Smooth muscle cell (in vitro differentiated cells): ENCODE measurements at regions not wholly inside any gene's neighbourhood (a gene's known extent, or its start where the extent isn't known, plus 50 kb on each side); places are given as distances from the start of the nearest gene placed in this dataset.

Experiments
- DNase-seq: peaks from one replicate; lab custom pipeline; 2025; ENCODE audit not compliant: unreplicated experiment; lab: John Stamatoyannopoulos, UW
- H2AFZ ChIP-seq: fragments of 200-600 bp; sonication (generic); 2 replicates; pipeline ENCODE4 v1.6.0; 2016; ENCODE audit warnings: antibody characterized with exemption, low read depth, mild to moderate bottlenecking
- H3F3A ChIP-seq: fragments of 200-600 bp; sonication (generic); 2 replicates; pipeline ENCODE4 v1.6.0; 2017; ENCODE audit warnings: antibody characterized with exemption, low read depth
- H3K27ac ChIP-seq: fragments of 200-600 bp; sonication (generic); 2 replicates; pipeline ENCODE4 v1.5.1; 2016; ENCODE audit warnings: low read depth, mild to moderate bottlenecking
- H3K27me3 ChIP-seq: fragments of 200-600 bp; sonication (generic); 2 replicates; pipeline ENCODE4 v1.6.1; 2016; ENCODE audit warnings: low read depth, mild to moderate bottlenecking
- H3K36me3 ChIP-seq: fragments of 200-600 bp; sonication (generic); 2 replicates; pipeline ENCODE4 v1.5.1; 2016; ENCODE audit warnings: low read depth
- H3K4me1 ChIP-seq: fragments of 200-600 bp; sonication (generic); 2 replicates; pipeline ENCODE4 v1.5.1; 2016; ENCODE audit warnings: low read depth
- H3K4me2 ChIP-seq: fragments of 200-600 bp; sonication (generic); 2 replicates; pipeline ENCODE4 v1.6.0; 2016; ENCODE audit warnings: mild to moderate bottlenecking
- H3K4me3 ChIP-seq: fragments of 200-600 bp; sonication (generic); 2 replicates; pipeline ENCODE4 v1.5.1; 2016; ENCODE audit warnings: mild to moderate bottlenecking
- H3K79me2 ChIP-seq: fragments of 200-600 bp; sonication (generic); 2 replicates; pipeline ENCODE4 v1.6.0; 2016; ENCODE audit warnings: low read depth, mild to moderate bottlenecking
- H3K9ac ChIP-seq: fragments of 200-600 bp; sonication (generic); 2 replicates; pipeline ENCODE4 v1.6.0; 2016; ENCODE audit warnings: low read depth
- H3K9me3 ChIP-seq: fragments of 200-600 bp; sonication (generic); replicated peaks from 2 replicates; pipeline ENCODE4 v1.5.1; 2016; ENCODE audit warnings: low read depth
- H4K20me1 ChIP-seq: fragments of 200-600 bp; sonication (generic); 2 replicates; pipeline ENCODE4 v1.6.0; 2016; ENCODE audit warnings: low read depth
- CTCF ChIP-seq: fragments of 200-600 bp; sonication (generic); IDR thresholded peaks from 2 replicates; pipeline ENCODE4 v1.5.1; 2017; ENCODE audit warnings: borderline replicate concordance, mild to moderate bottlenecking, antibody characterized with exemption; ENCODE audit not compliant: insufficient read depth, poor library complexity, severe bottlenecking
- WGBS: methylation state at CpG from one replicate; pipeline ENCODE4 v1.1.7; 2016; ENCODE audit warnings: low lambda C conversion rate; 5-methylcytosine and 5-hydroxymethylcytosine counted together

GRCh38 chr1:229116114-229116513 lies 154.8 kb upstream of the RAB4A start:
- 93% methylated on average over 16 of the region's 16 CpGs for WGBS

GRCh38 chr1:229117664-229118300 lies 153.1 kb upstream of the RAB4A start:
- DNase-seq: no peak
- no peak for TF ChIP-seq CTCF
- peaks cover 8% of the 10 kb centered on the region for H3F3A ChIP-seq
- no peak overlapping the region for H2AFZ ChIP-seq
- no peak overlapping the region for H3K4me3 ChIP-seq
- H3K36me3 ChIP-seq: no peaks in the 10 kb centered on the region
- H3K79me2 ChIP-seq: no peaks in the 10 kb centered on the region
- no peaks in the 10 kb centered on the region for H3K9me3 ChIP-seq
- no peak overlapping the region for H3K27ac ChIP-seq
- H3K4me2 ChIP-seq: no peak overlapping the region
- no peaks in the 10 kb centered on the region for H3K27me3 ChIP-seq
- WGBS: 73% methylated on average over 12 of the region's 14 CpGs
- H3K9ac ChIP-seq: no peak overlapping the region
- no peaks in the 10 kb centered on the region for H4K20me1 ChIP-seq
- peaks cover 20% of the 10 kb centered on the region for H3K4me1 ChIP-seq

More at GRCh38 chr1:229116114-229116513, 154.8 kb upstream of the RAB4A start:
- H3K36me3 ChIP-seq: no peaks in the 10 kb centered on the region
- no peak for TF ChIP-seq CTCF
- DNase-seq: no peak
- H3K79me2 ChIP-seq: no peaks in the 10 kb centered on the region
- no peak overlapping the region for H3K4me2 ChIP-seq
- no peak overlapping the region for H2AFZ ChIP-seq
- no peak overlapping the region for H3K27ac ChIP-seq
- no peak overlapping the region for H3K9ac ChIP-seq
- H3K4me1 ChIP-seq: peaks cover 20% of the 10 kb centered on the region
- H3K4me3 ChIP-seq: no peak overlapping the region
- no peaks in the 10 kb centered on the region for H3K27me3 ChIP-seq
- no peaks in the 10 kb centered on the region for H3K9me3 ChIP-seq
- no peaks in the 10 kb centered on the region for H4K20me1 ChIP-seq
- peaks cover 8% of the 10 kb centered on the region for H3F3A ChIP-seq

GRCh38 chr1:229118477-229119061 lies 152.3 kb upstream of the RAB4A start:
- no peaks in the 10 kb centered on the region for H3K36me3 ChIP-seq
- TF ChIP-seq CTCF: no peak
- H3K4me2 ChIP-seq: no peak overlapping the region

GRCh38 chr1:229119161-229119560 lies 151.8 kb upstream of the RAB4A start:
- Histone ChIP-seq H2AFZ (no peak overlapping the region), H3K4me2 (no peak overlapping the region), H3F3A (peaks cover 5% of the 10 kb centered on the region), H3K27ac (no peak overlapping the region), H3K79me2 (no peaks in the 10 kb centered on the region), H3K36me3 (no peaks in the 10 kb centered on the region), H3K4me1 (peaks cover 17% of the 10 kb centered on the region), H3K27me3 (no peaks in the 10 kb centered on the region), H3K4me3 (no peak overlapping the region), H3K9me3 (no peaks in the 10 kb centered on the region), H3K9ac (no peak overlapping the region), H4K20me1 (no peaks in the 10 kb centered on the region)
- 95% methylated on average over 6 of the region's 6 CpGs for WGBS
- DNase-seq: no peak
- no peak for TF ChIP-seq CTCF

More at GRCh38 chr1:229118477-229119061, 152.3 kb upstream of the RAB4A start:
- DNase-seq: no peak
- H3K4me3 ChIP-seq: no peak overlapping the region
- no peak overlapping the region for H3K27ac ChIP-seq
- peaks cover 20% of the 10 kb centered on the region for H3K4me1 ChIP-seq
- WGBS: 97% methylated on average over 3 of the region's 3 CpGs
- no peaks in the 10 kb centered on the region for H3K79me2 ChIP-seq
- H4K20me1 ChIP-seq: no peaks in the 10 kb centered on the region
- no peak overlapping the region for H3K9ac ChIP-seq
- no peaks in the 10 kb centered on the region for H3K27me3 ChIP-seq
- H3K9me3 ChIP-seq: no peaks in the 10 kb centered on the region
- H3F3A ChIP-seq: peaks cover 5% of the 10 kb centered on the region
- H2AFZ ChIP-seq: no peak overlapping the region
